GM13976 (cell line): ENCODE measurements at regions not wholly inside any gene's neighbourhood (a gene's known extent, or its start where the extent isn't known, plus 50 kb on each side); places are given as distances from the start of the nearest gene placed in this dataset.

ENCODE experiments used
- DNase-seq: peaks from one replicate; pipeline ENCODE4 v3.0.0; 2012; ENCODE audit warnings: low spot score
- CTCF ChIP-seq: IDR thresholded peaks from 2 replicates; pipeline ENCODE4 v1.5.1; 2012; ENCODE audit warnings: borderline replicate concordance, mild to moderate bottlenecking; ENCODE audit not compliant: insufficient read depth; ENCODE audit errors: extremely low read depth, missing control alignments, control extremely low read depth
- in situ Hi-C: fragments of 300-500 bp; cut with MboI; formaldehyde crosslinking; loops from one replicate; pipeline ENCODE4 v1.12.0; 2022; ENCODE audit warnings: low sequenced_read_pairs, mixed read lengths, inconsistent platforms; ENCODE audit not compliant: unreplicated experiment

GRCh38 chr13:90518417-90518816 lies 829.1 kb upstream of the MIR17HG start:
- no peak for TF ChIP-seq CTCF
- in situ Hi-C loops = no loop called here
- DNase-seq = no peak

- in situ Hi-C loops = no loop called here
- DNase-seq = no peak
- no peak for TF ChIP-seq CTCF
Observed at GRCh38 chr13:90519157-90519556, 828.3 kb upstream of the MIR17HG start.

- in situ Hi-C loops = no loop called here
- no peak for DNase-seq
- TF ChIP-seq CTCF = no peak
Observed at GRCh38 chr13:90526711-90527110, 820.8 kb upstream of the MIR17HG start.

GRCh38 chr13:90531744-90532143 lies 815.7 kb upstream of the MIR17HG start:
- in situ Hi-C loops = no loop called here
- no peak for TF ChIP-seq CTCF
- DNase-seq = no peak

- DNase-seq = no peak
- no peak for TF ChIP-seq CTCF
- in situ Hi-C loops = no loop called here
Observed at GRCh38 chr13:90532861-90533492, 814.5 kb upstream of the MIR17HG start.

GRCh38 chr13:90533866-90534265 lies 813.6 kb upstream of the MIR17HG start:
- TF ChIP-seq CTCF = no peak
- no peak for DNase-seq
- in situ Hi-C loops = no loop called here

GRCh38 chr13:90534617-90535370 lies 812.7 kb upstream of the MIR17HG start:
- in situ Hi-C loops = no loop called here
- no peak for DNase-seq
- no peak for TF ChIP-seq CTCF
